Suppressor macrophage treated with lipopolysaccharide for 4 hours (primary cell): ENCODE measurements at regions not wholly inside any gene's neighbourhood (a gene's known extent, or its start where the extent isn't known, plus 50 kb on each side); places are given as distances from the start of the nearest gene placed in this dataset.
A peak's percentile ranks its signal among the peaks of the same experiment; 100 is the strongest.

Experiments
- DNase-seq: peaks from one replicate; pipeline ENCODE4 v3.0.0-alpha.2; 2020

GRCh38 chr1:221308534-221309511 lies 429.6 kb downstream of the HLX start:
- DNase-seq, result no peak

- DNase-seq, result no peak
These were observed 430.5 kb downstream of the HLX start for GRCh38 chr1:221309723-221310122.

GRCh38 chr1:221310180-221310579 lies 430.9 kb downstream of the HLX start:
- no peak for DNase-seq

GRCh38 chr1:221315330-221315729 lies 426.6 kb downstream of the DUSP10 start:
- DNase-seq, result no peak

- no peak for DNase-seq
These were observed 425.3 kb downstream of the DUSP10 start for GRCh38 chr1:221316491-221317056.

- no peak for DNase-seq
These were observed 424.4 kb downstream of the DUSP10 start for GRCh38 chr1:221317537-221317936.

- no peak for DNase-seq
These were observed 413.9 kb downstream of the DUSP10 start for GRCh38 chr1:221327954-221328353.

GRCh38 chr1:221328371-221328770 lies 413.5 kb downstream of the DUSP10 start:
- DNase-seq, result no peak

- DNase-seq, result no peak
These were observed 410.4 kb downstream of the DUSP10 start for GRCh38 chr1:221331273-221332183.

GRCh38 chr1:221334062-221334461 lies 407.8 kb downstream of the DUSP10 start:
- DNase-seq, result peak; percentile 2

GRCh38 chr1:221335161-221336101 lies 406.5 kb downstream of the DUSP10 start:
- DNase-seq, result peak; percentile 17

- no peak for DNase-seq
These were observed 405.8 kb downstream of the DUSP10 start for GRCh38 chr1:221336126-221336525.

- no peak for DNase-seq
These were observed 404.8 kb downstream of the DUSP10 start for GRCh38 chr1:221337106-221337505.

- DNase-seq, result no peak
These were observed 398.8 kb downstream of the DUSP10 start for GRCh38 chr1:221343136-221343535.

GRCh38 chr1:221343607-221344006 lies 398.3 kb downstream of the DUSP10 start:
- DNase-seq, result no peak

- no peak for DNase-seq
These were observed 397.2 kb downstream of the DUSP10 start for GRCh38 chr1:221344693-221345092.

GRCh38 chr1:221347706-221348105 lies 394.2 kb downstream of the DUSP10 start:
- no peak for DNase-seq

GRCh38 chr1:221350091-221350490 lies 391.8 kb downstream of the DUSP10 start:
- no peak for DNase-seq

- DNase-seq, result no peak
These were observed 385.2 kb downstream of the DUSP10 start for GRCh38 chr1:221356693-221357092.

GRCh38 chr1:221363039-221363438 lies 378.9 kb downstream of the DUSP10 start:
- peak; percentile 44 for DNase-seq

- no peak for DNase-seq
These were observed 375.3 kb downstream of the DUSP10 start for GRCh38 chr1:221366495-221367110.

GRCh38 chr1:221371705-221372104 lies 370.2 kb downstream of the DUSP10 start:
- no peak for DNase-seq
